ENCODE measurements at regions not wholly inside any gene's neighbourhood (a gene's known extent, or its start where the extent isn't known, plus 50 kb on each side); places are given as distances from the start of the nearest gene placed in this dataset.

GRCh38 chr5:51872144-51872543 lies 488.9 kb downstream of the ISL1 start:
- peaks cover 0 to 21% (median 11%) of the 10 kb centered on the region in 4 donors for H3K9me3 ChIP-seq
- no peaks in the 10 kb centered on the region for H3K4me1 ChIP-seq
- no peaks in the 10 kb centered on the region for H3K36me3 ChIP-seq
- no peaks in the 10 kb centered on the region for H3K27me3 ChIP-seq
- H3K4me3 ChIP-seq: no peak overlapping the region
- DNase-seq: no peak
- TF ChIP-seq POLR2A (IDR thresholded peaks at IDR 0.05): no peak
- no peak for TF ChIP-seq EP300 (IDR thresholded peaks at IDR 0.05)
- TF ChIP-seq CTCF (IDR thresholded peaks at IDR 0.05): no peak
- no peak for TF ChIP-seq POLR2AphosphoS5 (IDR thresholded peaks at IDR 0.05)
- no peak overlapping the region for H3K27ac ChIP-seq
- ATAC-seq (ENCODE audit: low FRiP score in 2 of 2): no peak
- 88 to 89% methylated on average over 2 of the region's 2 CpGs for WGBS, 2 donors

GRCh38 chr5:51881901-51882300 lies 498.7 kb downstream of the ISL1 start:
- DNase-seq (no peak), ATAC-seq (ENCODE audit: low FRiP score in 2 of 2) (no peak)
- H3K4me3 ChIP-seq: no peak overlapping the region

GRCh38 chr5:51882647-51883046 lies 499.4 kb downstream of the ISL1 start:
- DNase-seq (no peak), ATAC-seq (ENCODE audit: low FRiP score in 2 of 2) (no peak)
- Histone ChIP-seq H3K27ac (no peak overlapping the region), H3K4me3 (no peak overlapping the region), H3K4me1 (no peaks in the 10 kb centered on the region), H3K36me3 (no peaks in the 10 kb centered on the region), H3K9me3 (no peaks in the 10 kb centered on the region), H3K27me3 (no peaks in the 10 kb centered on the region)
- WGBS, 2 donors: 17 to 33% methylated on average over 1 of the region's 1 CpG
- TF ChIP-seq POLR2A (IDR thresholded peaks at IDR 0.05) (no peak), POLR2AphosphoS5 (IDR thresholded peaks at IDR 0.05) (no peak), EP300 (IDR thresholded peaks at IDR 0.05) (no peak), CTCF (IDR thresholded peaks at IDR 0.05) (no peak)

More at GRCh38 chr5:51881901-51882300, 498.7 kb downstream of the ISL1 start:
- Histone ChIP-seq H3K27me3 (no peaks in the 10 kb centered on the region), H3K36me3 (no peaks in the 10 kb centered on the region), H3K27ac (no peak overlapping the region), H3K9me3 (no peaks in the 10 kb centered on the region), H3K4me1 (no peaks in the 10 kb centered on the region)
- no peak for TF ChIP-seq EP300 (IDR thresholded peaks at IDR 0.05)

- Histone ChIP-seq H3K4me1 (no peaks in the 10 kb centered on the region), H3K36me3 (no peaks in the 10 kb centered on the region), H3K4me3 (no peak overlapping the region), H3K9me3 (no peaks in the 10 kb centered on the region), H3K27ac (no peak overlapping the region), H3K27me3 (no peaks in the 10 kb centered on the region)
- WGBS, 2 donors: 51 to 55% methylated on average over 2 of the region's 2 CpGs
- ATAC-seq (ENCODE audit: low FRiP score in 2 of 2): no peak
- TF ChIP-seq EP300 (IDR thresholded peaks at IDR 0.05) (no peak), CTCF (IDR thresholded peaks at IDR 0.05) (no peak)
- DNase-seq: no peak
These were observed 506.5 kb downstream of the ISL1 start for GRCh38 chr5:51889703-51890102.

- no peak overlapping the region for H3K27ac ChIP-seq
- H3K9me3 ChIP-seq: no peaks in the 10 kb centered on the region
- no peak overlapping the region for H3K4me3 ChIP-seq
- H3K27me3 ChIP-seq: no peaks in the 10 kb centered on the region
- H3K4me1 ChIP-seq: no peaks in the 10 kb centered on the region
- ATAC-seq (ENCODE audit: low FRiP score in 2 of 2) (no peak), DNase-seq (no peak)
- TF ChIP-seq EP300 (IDR thresholded peaks at IDR 0.05): no peak
- TF ChIP-seq CTCF (IDR thresholded peaks at IDR 0.05): no peak
- TF ChIP-seq POLR2AphosphoS5 (IDR thresholded peaks at IDR 0.05): no peak
- TF ChIP-seq POLR2A (IDR thresholded peaks at IDR 0.05): no peak
- H3K36me3 ChIP-seq: no peaks in the 10 kb centered on the region
- WGBS, 2 donors: 77% methylated on average over 5 of the region's 5 CpGs
These were observed 507.3 kb downstream of the ISL1 start for GRCh38 chr5:51890435-51891116.
